ENCODE measurements at regions not wholly inside any gene's neighbourhood (a gene's known extent, or its start where the extent isn't known, plus 50 kb on each side); places are given as distances from the start of the nearest gene placed in this dataset.

GRCh38 chr4:59200992-59201391, 1999.1 kb upstream of the ADGRL3 start:
- Histone ChIP-seq H3K4me1 (ENCODE audit: insufficient read depth) (no peaks in the 10 kb centered on the region), H2AFZ (no peak overlapping the region), H4K20me1 (ENCODE audit: insufficient read depth, poor library complexity, severe bottlenecking) (no peaks in the 10 kb centered on the region), H3K79me2 (no peaks in the 10 kb centered on the region), H3K4me2 (no peak overlapping the region), H3K4me3 (no peak overlapping the region), H3K9me3 (ENCODE audit: low read depth) (no peaks in the 10 kb centered on the region), H3K27me3 (no peaks in the 10 kb centered on the region), H3K36me3 (replicated peaks; ENCODE audit: insufficient read depth, low read depth) (no peaks in the 10 kb centered on the region), H3K9me2 (replicated peaks; ENCODE audit: insufficient read depth) (no peaks in the 10 kb centered on the region), H3K27ac (no peak overlapping the region)
- DNase-seq (ENCODE audit: low spot score), result no peak
- TF ChIP-seq, protein P1, sequence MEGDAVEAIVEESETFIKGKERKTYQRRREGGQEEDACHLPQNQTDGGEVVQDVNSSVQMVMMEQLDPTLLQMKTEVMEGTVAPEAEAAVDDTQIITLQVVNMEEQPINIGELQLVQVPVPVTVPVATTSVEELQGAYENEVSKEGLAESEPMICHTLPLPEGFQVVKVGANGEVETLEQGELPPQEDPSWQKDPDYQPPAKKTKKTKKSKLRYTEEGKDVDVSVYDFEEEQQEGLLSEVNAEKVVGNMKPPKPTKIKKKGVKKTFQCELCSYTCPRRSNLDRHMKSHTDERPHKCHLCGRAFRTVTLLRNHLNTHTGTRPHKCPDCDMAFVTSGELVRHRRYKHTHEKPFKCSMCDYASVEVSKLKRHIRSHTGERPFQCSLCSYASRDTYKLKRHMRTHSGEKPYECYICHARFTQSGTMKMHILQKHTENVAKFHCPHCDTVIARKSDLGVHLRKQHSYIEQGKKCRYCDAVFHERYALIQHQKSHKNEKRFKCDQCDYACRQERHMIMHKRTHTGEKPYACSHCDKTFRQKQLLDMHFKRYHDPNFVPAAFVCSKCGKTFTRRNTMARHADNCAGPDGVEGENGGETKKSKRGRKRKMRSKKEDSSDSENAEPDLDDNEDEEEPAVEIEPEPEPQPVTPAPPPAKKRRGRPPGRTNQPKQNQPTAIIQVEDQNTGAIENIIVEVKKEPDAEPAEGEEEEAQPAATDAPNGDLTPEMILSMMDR (IDR thresholded peaks at IDR 0.05; ENCODE audit: poor library complexity), result no peak
- TF ChIP-seq EZH2phosphoT487 (IDR thresholded peaks at IDR 0.05; ENCODE audit: low read depth, severe bottlenecking, unreplicated experiment) (no peak), EZH2 (IDR thresholded peaks at IDR 0.05; ENCODE audit: borderline replicate concordance) (no peak)
- WGBS (ENCODE audit: low lambda C conversion rate, missing lambda C conversion rate), result 79% methylated on average over 2 of the region's 2 CpGs

DNA sequence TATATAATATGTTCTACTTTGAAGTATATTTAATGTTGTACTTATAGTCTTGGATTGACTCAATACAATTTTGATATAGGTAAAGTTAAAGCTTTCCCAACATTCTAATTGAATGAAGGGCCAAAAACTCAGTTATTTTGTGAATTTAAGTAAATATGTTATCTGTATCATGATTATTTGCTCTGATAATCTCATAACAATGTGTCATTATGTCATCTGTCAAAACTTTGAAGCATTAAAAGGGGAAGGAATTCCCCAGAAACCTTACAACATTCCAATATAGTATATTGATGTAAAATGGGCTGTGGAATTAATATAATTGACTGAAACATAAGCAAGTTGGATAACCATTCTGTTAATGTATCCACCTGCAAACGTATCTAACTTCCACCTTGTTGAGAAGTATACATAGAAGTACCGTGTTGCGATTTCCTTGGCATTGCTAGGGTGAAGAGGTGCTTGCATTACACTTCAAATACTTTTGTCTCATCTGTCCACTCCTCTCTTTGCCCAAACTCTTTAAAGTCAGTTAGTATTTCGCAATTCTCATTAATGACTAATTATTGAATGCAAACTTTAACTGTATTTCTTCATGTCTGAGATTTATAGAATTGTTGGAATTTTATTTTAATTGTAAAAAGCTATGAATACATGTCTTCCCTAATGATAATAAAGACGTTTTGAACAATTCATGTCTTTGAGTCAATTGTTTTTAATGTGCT, 1982.1 kb upstream of the ADGRL3 start:
- no peaks in the 10 kb centered on the region for H3K36me3 ChIP-seq (replicated peaks; ENCODE audit: insufficient read depth, low read depth)
- H3K9me2 ChIP-seq (replicated peaks; ENCODE audit: insufficient read depth), result no peaks in the 10 kb centered on the region
- H3K4me1 ChIP-seq (ENCODE audit: insufficient read depth), result no peaks in the 10 kb centered on the region
- 78% methylated on average over 5 of the region's 5 CpGs for WGBS (ENCODE audit: low lambda C conversion rate, missing lambda C conversion rate)
- no peaks in the 10 kb centered on the region for H3K9me3 ChIP-seq (ENCODE audit: low read depth)
- no peak overlapping the region for H3K27ac ChIP-seq
- no peaks in the 10 kb centered on the region for H3K27me3 ChIP-seq
- no peak for DNase-seq (ENCODE audit: low spot score)
- no peak for TF ChIP-seq EZH2phosphoT487 (IDR thresholded peaks at IDR 0.05; ENCODE audit: low read depth, severe bottlenecking, unreplicated experiment)
- TF ChIP-seq, protein P1 (IDR thresholded peaks at IDR 0.05; ENCODE audit: poor library complexity), result no peak
- TF ChIP-seq EZH2 (IDR thresholded peaks at IDR 0.05; ENCODE audit: borderline replicate concordance), result no peak
- H3K4me2 ChIP-seq, result no peak overlapping the region
- H3K4me3 ChIP-seq, result no peak overlapping the region
- H2AFZ ChIP-seq, result no peak overlapping the region
- no peaks in the 10 kb centered on the region for H3K79me2 ChIP-seq
- no peaks in the 10 kb centered on the region for H4K20me1 ChIP-seq (ENCODE audit: insufficient read depth, poor library complexity, severe bottlenecking)

- Histone ChIP-seq H2AFZ (no peak overlapping the region), H3K9me2 (replicated peaks; ENCODE audit: insufficient read depth) (no peaks in the 10 kb centered on the region), H3K4me1 (ENCODE audit: insufficient read depth) (no peaks in the 10 kb centered on the region), H3K4me2 (no peak overlapping the region), H3K79me2 (no peaks in the 10 kb centered on the region), H3K27me3 (no peaks in the 10 kb centered on the region), H4K20me1 (ENCODE audit: insufficient read depth, poor library complexity, severe bottlenecking) (no peaks in the 10 kb centered on the region), H3K4me3 (no peak overlapping the region), H3K36me3 (replicated peaks; ENCODE audit: insufficient read depth, low read depth) (no peaks in the 10 kb centered on the region), H3K9me3 (ENCODE audit: low read depth) (no peaks in the 10 kb centered on the region), H3K27ac (no peak overlapping the region)
- DNase-seq (ENCODE audit: low spot score), result no peak
- WGBS (ENCODE audit: low lambda C conversion rate, missing lambda C conversion rate), result 86% methylated on average over 4 of the region's 4 CpGs
- TF ChIP-seq EZH2phosphoT487 (IDR thresholded peaks at IDR 0.05; ENCODE audit: low read depth, severe bottlenecking, unreplicated experiment) (no peak), EZH2 (IDR thresholded peaks at IDR 0.05; ENCODE audit: borderline replicate concordance) (no peak)
- TF ChIP-seq, protein P1 (IDR thresholded peaks at IDR 0.05; ENCODE audit: poor library complexity), result no peak
Observed at GRCh38 chr4:59222221-59222620, 1977.9 kb upstream of the ADGRL3 start.

All from hepatocyte (in vitro differentiated cells).